HG03175 (cell line): ENCODE measurements at regions not wholly inside any gene's neighbourhood (a gene's known extent, or its start where the extent isn't known, plus 50 kb on each side); places are given as distances from the start of the nearest gene placed in this dataset.
"Not testable (repeated sequence)": the region's sequence is repeated elsewhere in the genome, so short reads cannot be mapped to it uniquely, and the experiment has no call there.

Experiments
- ATAC-seq: cut with Tn5 transposase; IDR thresholded peaks from one replicate; pipeline ENCODE4 v1.9.1; 2021; ENCODE audit warnings: mild to moderate bottlenecking, moderate library complexity; ENCODE audit not compliant: unreplicated experiment

- ATAC-seq: no peak
Observed at GRCh38 chr13:44814836-44815235, 174.4 kb downstream of the NUFIP1 start.

GRCh38 chr13:44814161-44814560 lies 175.1 kb downstream of the NUFIP1 start:
- ATAC-seq: no peak

DNA sequence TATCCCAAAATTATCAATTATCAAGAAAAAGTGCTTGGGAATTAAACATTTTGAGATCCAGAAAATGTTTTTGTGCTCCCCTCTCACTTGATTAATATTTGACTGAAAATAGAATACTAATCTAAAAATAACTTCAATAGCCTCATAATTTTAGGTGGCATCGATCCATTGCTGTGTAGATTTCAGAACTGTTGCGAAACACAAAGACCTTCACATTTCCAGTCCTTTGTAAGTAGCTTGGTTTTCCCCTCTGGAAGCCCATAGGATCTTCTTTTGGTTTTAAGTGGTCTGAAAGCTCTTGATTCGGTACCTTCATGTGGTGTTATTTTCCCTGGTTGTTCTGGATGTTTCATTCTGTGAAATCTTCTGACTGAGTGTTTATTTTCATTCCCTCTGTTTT lies 176.5 kb downstream of the NUFIP1 start:
- no peak for ATAC-seq

- ATAC-seq: no peak
Observed at GRCh38 chr13:44810061-44810840, 179.0 kb downstream of the NUFIP1 start.

DNA sequence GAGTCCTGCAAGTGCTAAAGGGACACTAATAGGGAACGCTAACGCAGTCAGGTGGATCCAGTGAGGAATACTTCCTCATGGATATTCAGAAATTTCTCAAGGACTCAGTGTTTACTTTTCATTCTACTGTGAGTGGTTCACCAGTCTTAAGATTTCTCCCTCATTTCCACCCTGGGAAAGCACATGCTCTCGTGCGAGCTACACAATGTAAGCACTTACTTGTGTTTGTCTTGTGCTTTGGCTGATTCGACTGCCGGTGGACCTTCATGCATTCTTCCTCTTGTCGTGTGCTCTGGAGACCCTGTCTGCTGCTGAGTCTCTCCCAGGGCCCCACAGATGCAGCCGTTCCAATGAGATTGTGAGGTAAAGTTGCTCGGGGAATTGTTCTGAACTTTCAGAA lies 180.1 kb downstream of the NUFIP1 start:
- no peak for ATAC-seq

DNA sequence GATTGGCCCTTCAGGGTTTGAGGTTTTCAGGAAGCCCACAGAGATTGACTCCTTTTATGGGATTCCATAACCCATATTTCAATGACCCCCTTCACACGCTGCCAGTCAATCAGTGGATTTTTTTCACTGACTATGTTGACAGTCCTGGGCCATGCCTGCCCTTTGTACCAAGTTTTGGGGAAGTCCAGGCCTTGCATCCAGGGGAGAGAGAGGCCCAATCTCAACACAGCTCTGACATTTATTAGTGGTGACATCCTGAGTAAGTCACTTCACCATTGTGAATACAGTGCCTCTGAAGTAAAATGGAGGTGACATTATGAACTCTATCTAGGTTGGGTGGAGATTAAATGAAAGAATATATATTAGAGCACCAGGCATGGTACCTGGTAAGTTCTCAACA lies 181.1 kb downstream of the NUFIP1 start:
- ATAC-seq: no peak

GRCh38 chr13:44807449-44808034 lies 181.7 kb downstream of the NUFIP1 start:
- ATAC-seq: no peak

- no peak for ATAC-seq
Observed at GRCh38 chr13:44806826-44807225, 182.4 kb downstream of the NUFIP1 start.

- no peak for ATAC-seq
Observed at GRCh38 chr13:44805585-44805984, 183.7 kb downstream of the NUFIP1 start.

DNA sequence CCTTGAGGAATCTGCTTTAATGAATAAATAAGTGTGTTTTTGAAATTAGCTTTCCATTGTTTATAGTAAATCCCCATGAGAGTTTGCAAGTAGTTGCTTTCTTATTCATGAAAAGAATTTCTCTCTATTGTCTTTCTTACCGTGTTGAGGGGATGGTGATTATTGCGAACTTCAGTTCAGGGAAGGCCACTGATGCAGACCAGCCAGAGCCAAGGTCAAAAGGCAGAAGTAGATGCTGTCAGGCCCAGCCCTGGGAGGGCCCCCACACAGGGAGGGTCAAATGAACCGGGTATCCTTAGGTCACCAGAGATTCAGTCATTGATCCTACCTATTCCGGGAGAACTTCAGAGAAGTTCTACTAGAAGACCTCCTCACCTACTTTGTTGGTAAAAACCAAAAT lies 185.9 kb downstream of the NUFIP1 start:
- no peak for ATAC-seq

- ATAC-seq: no peak
Observed at GRCh38 chr13:44802491-44802890, 186.8 kb downstream of the NUFIP1 start.

GRCh38 chr13:44801990-44802389 lies 187.3 kb downstream of the NUFIP1 start:
- no peak for ATAC-seq

GRCh38 chr13:44800626-44801025 lies 188.6 kb downstream of the NUFIP1 start:
- ATAC-seq: no peak

- ATAC-seq: no peak
Observed at GRCh38 chr13:44797685-44798084, 191.6 kb downstream of the NUFIP1 start.

- no peak for ATAC-seq
Observed at GRCh38 chr13:44796597-44797490, 192.4 kb downstream of the NUFIP1 start.

- ATAC-seq: not testable (repeated sequence)
Observed at GRCh38 chr13:44796039-44796438, 193.2 kb downstream of the NUFIP1 start.

DNA sequence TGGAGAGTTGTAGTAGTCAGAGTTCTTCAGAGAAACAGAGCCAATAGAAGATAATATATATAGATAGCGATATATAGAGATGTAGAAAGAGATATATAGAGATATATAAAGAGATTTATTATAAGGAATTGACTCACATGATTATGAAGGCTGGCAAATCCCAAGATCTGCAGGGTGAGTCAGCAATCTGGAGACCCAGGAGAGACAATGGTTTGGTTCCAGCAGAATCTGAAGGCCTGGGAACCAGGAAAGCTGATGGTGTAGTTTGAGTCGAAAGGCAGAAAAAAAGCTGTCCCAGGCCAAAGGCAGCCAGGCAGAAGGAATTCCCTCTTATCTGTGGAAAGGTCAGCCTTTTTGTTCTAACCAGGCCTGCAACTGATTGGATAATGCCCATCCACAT lies 194.1 kb downstream of the NUFIP1 start:
- ATAC-seq: no peak

GRCh38 chr13:44792096-44792495 lies 197.2 kb downstream of the NUFIP1 start:
- no peak for ATAC-seq

DNA sequence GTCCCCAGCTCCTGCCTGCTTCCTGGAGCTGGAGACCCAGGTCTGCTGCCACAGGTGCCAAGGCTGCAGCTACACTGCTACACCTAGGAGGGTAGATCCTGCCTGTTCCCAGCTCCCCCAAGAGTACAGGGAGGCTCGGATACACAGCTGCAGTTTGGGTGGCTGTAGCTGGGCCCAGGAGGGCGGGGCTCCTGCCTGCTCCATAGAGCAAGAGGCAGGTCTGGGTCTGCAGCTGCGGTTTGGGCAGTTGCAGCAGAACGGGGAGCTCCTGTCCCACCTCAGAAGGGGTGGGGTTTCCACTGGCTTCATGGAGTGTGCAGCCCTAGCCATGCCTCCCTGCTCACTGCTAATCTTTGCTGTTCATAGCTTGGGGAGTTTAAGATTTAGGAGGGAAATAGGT lies 199.0 kb downstream of the NUFIP1 start:
- no peak for ATAC-seq

DNA sequence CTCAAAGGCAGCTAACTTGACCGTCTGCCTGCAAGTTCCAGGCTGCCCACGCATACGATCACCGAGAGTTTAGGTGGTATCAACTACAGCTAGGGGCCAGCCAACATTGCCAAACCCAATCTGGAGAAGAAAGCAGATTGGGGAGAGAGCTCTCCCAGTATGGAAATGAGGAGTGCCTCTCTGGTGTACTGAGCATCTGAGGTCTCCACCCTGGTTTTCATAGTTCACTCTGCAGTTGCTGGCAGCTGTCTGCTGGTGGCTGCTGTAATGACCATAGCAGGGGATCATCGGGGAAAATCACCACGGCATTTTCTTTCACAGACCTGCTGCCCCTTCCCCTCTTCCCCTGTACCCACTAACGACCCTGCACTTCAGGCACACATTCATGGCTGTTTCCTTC lies 201.7 kb downstream of the NUFIP1 start:
- no peak for ATAC-seq

GRCh38 chr13:44786756-44787155 lies 202.5 kb downstream of the NUFIP1 start:
- no peak for ATAC-seq

DNA sequence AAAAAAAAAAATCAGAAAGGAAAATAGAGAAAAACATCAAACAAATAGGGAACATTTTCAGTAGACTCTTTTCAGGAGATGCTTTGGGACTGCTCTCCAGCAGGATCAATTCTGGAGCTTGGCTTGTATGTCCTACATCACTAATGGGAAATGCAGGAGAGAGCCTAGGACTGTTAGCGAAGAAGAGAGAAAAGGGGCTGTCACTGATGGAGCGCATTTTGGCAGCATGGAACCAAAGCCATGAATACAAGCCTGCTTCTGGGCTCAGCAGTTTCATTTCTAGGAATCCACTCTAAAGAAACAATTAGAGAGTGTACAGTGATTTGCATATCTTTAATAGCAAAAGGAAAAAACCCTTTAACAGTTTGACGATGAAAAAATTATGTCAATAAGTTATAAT lies 203.9 kb downstream of the NUFIP1 start:
- ATAC-seq: no peak
